Epithelial cell of esophagus (primary cell): ENCODE measurements at regions not wholly inside any gene's neighbourhood (a gene's known extent, or its start where the extent isn't known, plus 50 kb on each side); places are given as distances from the start of the nearest gene placed in this dataset.

Experiments used
- DNase-seq: peaks from one replicate; pipeline ENCODE4 v3.0.0; 2010; ENCODE audit warnings: low read depth
- H3K4me3 ChIP-seq: 2 replicates; pipeline ENCODE4 v1.5.1; 2011; ENCODE audit warnings: mild to moderate bottlenecking, low read length, control low read depth
- CTCF ChIP-seq: IDR thresholded peaks from 2 replicates; pipeline ENCODE4 v1.5.1; 2011; ENCODE audit warnings: low read depth, mild to moderate bottlenecking, low read length, control low read depth, inconsistent platforms; ENCODE audit not compliant: insufficient read depth; ENCODE audit errors: missing control alignments

- DNase-seq = peak; percentile 56
- TF ChIP-seq CTCF = no peak
These were observed 651.3 kb upstream of the ACO1 start for GRCh38 chr9:31733166-31733565.

GRCh38 chr9:31736581-31737179 lies 647.8 kb upstream of the ACO1 start:
- no peak overlapping the region for H3K4me3 ChIP-seq
- no peak for DNase-seq
- TF ChIP-seq CTCF = no peak

More at GRCh38 chr9:31733166-31733565, 651.3 kb upstream of the ACO1 start:
- no peak overlapping the region for H3K4me3 ChIP-seq

GRCh38 chr9:31740705-31741104 lies 643.7 kb upstream of the ACO1 start:
- TF ChIP-seq CTCF = no peak
- no peak overlapping the region for H3K4me3 ChIP-seq
- DNase-seq = peak; percentile 44

- H3K4me3 ChIP-seq = no peak overlapping the region
- no peak for TF ChIP-seq CTCF
- DNase-seq = no peak
These were observed 639.9 kb upstream of the ACO1 start for GRCh38 chr9:31744589-31744988.

GRCh38 chr9:31745468-31745867 lies 639.0 kb upstream of the ACO1 start:
- DNase-seq = no peak
- H3K4me3 ChIP-seq = no peak overlapping the region
- no peak for TF ChIP-seq CTCF

GRCh38 chr9:31745886-31746285 lies 638.6 kb upstream of the ACO1 start:
- DNase-seq = no peak
- no peak overlapping the region for H3K4me3 ChIP-seq
- TF ChIP-seq CTCF = no peak

- no peak for TF ChIP-seq CTCF
- no peak for DNase-seq
- no peak overlapping the region for H3K4me3 ChIP-seq
These were observed 630.7 kb upstream of the ACO1 start for GRCh38 chr9:31753756-31754155.
